Keratinocyte (primary cell): ENCODE measurements at regions not wholly inside any gene's neighbourhood (a gene's known extent, or its start where the extent isn't known, plus 50 kb on each side); places are given as distances from the start of the nearest gene placed in this dataset.

Experiments
- DNase-seq: peaks from one replicate; pipeline ENCODE4 v3.0.0-alpha.2; 2011; ENCODE audit warnings: low read depth, missing footprints, low spot score
- FAIRE-seq: peaks from 2 replicates; lab custom pipeline; 2011; peaks lifted over from hg19 to GRCh38; lab: Jason Lieb, UNC
- H2AFZ ChIP-seq: 2 replicates; pipeline ENCODE4 v1.6.0; 2012; ENCODE audit warnings: low read length, control low read depth, inconsistent platforms; ENCODE audit not compliant: control insufficient read depth
- H3K27ac ChIP-seq: 2 replicates; pipeline ENCODE4 v1.5.1; 2011; ENCODE audit warnings: low read length; ENCODE audit not compliant: control insufficient read depth, insufficient read depth
- H3K27me3 ChIP-seq: 3 replicates; pipeline ENCODE4 v1.6.0; 2011; ENCODE audit warnings: low read length; ENCODE audit not compliant: control insufficient read depth, insufficient read depth; ENCODE audit errors: extremely low read depth
- H3K36me3 ChIP-seq, 2 experiments: 2 replicates in 1 of 2; 3 replicates in 1 of 2; pipeline ENCODE4 v1.5.1; 2011; ENCODE audit warnings: low read length in 2 of 2, mild to moderate bottlenecking in 1 of 2; ENCODE audit not compliant: control insufficient read depth in 2 of 2, insufficient read depth in 2 of 2; ENCODE audit errors: extremely low read depth in 1 of 2
- H3K4me1 ChIP-seq: 3 replicates; pipeline ENCODE4 v1.5.1; 2011; ENCODE audit warnings: low read length; ENCODE audit not compliant: control insufficient read depth, insufficient read depth; ENCODE audit errors: extremely low read depth
- H3K4me2 ChIP-seq: 3 replicates; pipeline ENCODE4 v1.6.0; 2011; ENCODE audit warnings: low read depth, low read length; ENCODE audit not compliant: control insufficient read depth, insufficient read depth; ENCODE audit errors: extremely low read depth
- H3K4me3 ChIP-seq, 3 experiments: fragments of 200-600 bp in 1 of 3; sonication (generic) in 1 of 3; 2 replicates in 2 of 3; 3 replicates in 1 of 3; pipeline ENCODE4 v1.5.1; 2011 to 2016; ENCODE audit warnings: low read length in 3 of 3, mild to moderate bottlenecking in 3 of 3, control low read depth in 2 of 3, inconsistent platforms in 1 of 3, low read depth in 1 of 3, mixed read lengths in 1 of 3, mixed run types in 1 of 3, moderate library complexity in 1 of 3; ENCODE audit not compliant: control insufficient read depth in 2 of 3, insufficient read depth in 2 of 3; ENCODE audit errors: extremely low read depth in 1 of 3
- H3K79me2 ChIP-seq: 2 replicates; pipeline ENCODE4 v1.6.0; 2012; ENCODE audit warnings: low read length; ENCODE audit not compliant: control insufficient read depth, insufficient read depth
- H3K9ac ChIP-seq: 3 replicates; pipeline ENCODE4 v1.6.0; 2011; ENCODE audit warnings: low read length; ENCODE audit not compliant: control insufficient read depth, insufficient read depth; ENCODE audit errors: extremely low read depth
- H3K9me1 ChIP-seq: 3 replicates; pipeline ENCODE4 v1.6.0; 2011; ENCODE audit warnings: low read length; ENCODE audit not compliant: control insufficient read depth, insufficient read depth; ENCODE audit errors: extremely low read depth
- H3K9me3 ChIP-seq: 2 replicates; pipeline ENCODE4 v1.5.1; 2012; ENCODE audit warnings: low read depth, low read length; ENCODE audit not compliant: control insufficient read depth
- H4K20me1 ChIP-seq: 3 replicates; pipeline ENCODE4 v1.6.0; 2011; ENCODE audit warnings: low read length; ENCODE audit not compliant: control insufficient read depth, insufficient read depth; ENCODE audit errors: extremely low read depth
- CTCF ChIP-seq, 3 experiments: IDR thresholded peaks in 1 of 3; conservative IDR thresholded peaks in 1 of 3; optimal IDR thresholded peaks in 1 of 3; 2 replicates in 2 of 3; 3 replicates in 1 of 3; pipeline versions ENCODE3 to v1.5.1; 2011; ENCODE audit warnings: low read length in 3 of 3, mild to moderate bottlenecking in 3 of 3, moderate library complexity in 2 of 3, control low read depth in 1 of 3, inconsistent platforms in 1 of 3; ENCODE audit not compliant: insufficient read depth in 2 of 3; ENCODE audit errors: extremely low read depth in 1 of 3
- EZH2 ChIP-seq: IDR thresholded peaks from one replicate; pipeline ENCODE4 v1.6.1; 2012; ENCODE audit warnings: inconsistent platforms, mild to moderate bottlenecking, low read length, moderate library complexity
- dilution Hi-C: fragments of 300-500 bp; cut with MboI; formaldehyde crosslinking; loops from one replicate; pipeline ENCODE4 v1.7.0; 2020; ENCODE audit warnings: low sequenced_read_pairs; ENCODE audit not compliant: extremely low pct_ligation_motif_present

- no peak overlapping the region for H2AFZ ChIP-seq
- dilution Hi-C loops = no loop called here
- TF ChIP-seq EZH2 (no peak), CTCF (optimal IDR thresholded peaks at IDR 0.05 in 1 of 3, IDR thresholded peaks at IDR 0.05 in 1 of 3, conservative IDR thresholded peaks at IDR 0.05 in 1 of 3; ENCODE audit: extremely low read depth in 1 of 3, insufficient read depth in 2 of 3, low read length in 3 of 3) (peak; percentile 28 to 44 (median 37))
- H3K79me2 ChIP-seq = no peaks in the 10 kb centered on the region
- H4K20me1 ChIP-seq = no peaks in the 10 kb centered on the region
- FAIRE-seq (no peak), DNase-seq (no peak)
- peak overlapping the region; percentile 91 for H3K4me2 ChIP-seq
- H3K36me3 ChIP-seq = no peaks in the 10 kb centered on the region
- peak overlapping the region in 2 of 3 experiments; percentile 5 to 31 for H3K4me3 ChIP-seq
- no peaks in the 10 kb centered on the region for H3K27me3 ChIP-seq
- H3K9ac ChIP-seq = peak overlapping the region; percentile 66
- H3K9me1 ChIP-seq = peaks cover 3% of the 10 kb centered on the region
- peaks cover 44% of the 10 kb centered on the region for H3K4me1 ChIP-seq
- H3K9me3 ChIP-seq = no peaks in the 10 kb centered on the region
- peak overlapping the region; percentile 94 for H3K27ac ChIP-seq
These were observed 87.4 kb upstream of the LHX1 start for GRCh38 chr17:36849871-36850348.

- no peaks in the 10 kb centered on the region for H3K79me2 ChIP-seq
- dilution Hi-C loops = no loop called here
- no peak for FAIRE-seq
- no peaks in the 10 kb centered on the region for H3K27me3 ChIP-seq
- peaks cover 51% of the 10 kb centered on the region for H3K4me1 ChIP-seq
- no peak for TF ChIP-seq EZH2
- no peak for TF ChIP-seq CTCF (optimal IDR thresholded peaks at IDR 0.05 in 1 of 3, IDR thresholded peaks at IDR 0.05 in 1 of 3, conservative IDR thresholded peaks at IDR 0.05 in 1 of 3; ENCODE audit: extremely low read depth in 1 of 3, insufficient read depth in 2 of 3, low read length in 3 of 3)
- peak overlapping the region; percentile 91 for H3K4me2 ChIP-seq
- peak overlapping the region; percentile 94 for H3K27ac ChIP-seq
- H3K9me1 ChIP-seq = peaks cover 3% of the 10 kb centered on the region
- peak; percentile 38 for DNase-seq
- H3K9me3 ChIP-seq = no peaks in the 10 kb centered on the region
- peak overlapping the region; percentile 13 for H2AFZ ChIP-seq
- H3K36me3 ChIP-seq = no peaks in the 10 kb centered on the region
- H3K4me3 ChIP-seq = peak overlapping the region in 2 of 3 experiments; percentile 13 to 40
- no peaks in the 10 kb centered on the region for H4K20me1 ChIP-seq
- peak overlapping the region; percentile 71 for H3K9ac ChIP-seq
These were observed 86.5 kb upstream of the LHX1 start for GRCh38 chr17:36850790-36851189.
